Ishikawa (cell line): ENCODE measurements at regions not wholly inside any gene's neighbourhood (a gene's known extent, or its start where the extent isn't known, plus 50 kb on each side); places are given as distances from the start of the nearest gene placed in this dataset.

Experiments
- CEBPB ChIP-seq: IDR thresholded peaks from 2 replicates; pipeline ENCODE4 v1.6.1; 2012
- CREB1 ChIP-seq: IDR thresholded peaks from 2 replicates; pipeline ENCODE4 v1.6.1; 2012; ENCODE audit warnings: low read depth
- EGR1 ChIP-seq: IDR thresholded peaks from 2 replicates; pipeline ENCODE4 v1.6.1; 2012
- EP300 ChIP-seq: IDR thresholded peaks from 2 replicates; pipeline ENCODE4 v1.6.1; 2012; ENCODE audit warnings: borderline replicate concordance
- FOXM1 ChIP-seq: IDR thresholded peaks from 2 replicates; pipeline ENCODE4 v1.6.1; 2012; ENCODE audit warnings: low read depth, borderline replicate concordance
- MAX ChIP-seq: IDR thresholded peaks from 2 replicates; pipeline ENCODE4 v1.6.1; 2012
- NFIC ChIP-seq: IDR thresholded peaks from 2 replicates; pipeline ENCODE4 v1.6.1; 2012
- RAD21 ChIP-seq: IDR thresholded peaks from 2 replicates; pipeline ENCODE4 v1.6.1; 2012; ENCODE audit warnings: low read depth
- TAF1 ChIP-seq: IDR thresholded peaks from 2 replicates; pipeline ENCODE4 v1.6.1; 2012; ENCODE audit warnings: low read depth, mild to moderate bottlenecking
- TCF12 ChIP-seq: IDR thresholded peaks from 2 replicates; pipeline ENCODE4 v1.6.1; 2012; ENCODE audit warnings: low read depth
- TEAD4 ChIP-seq: IDR thresholded peaks from 2 replicates; pipeline ENCODE4 v1.6.1; 2012
- YY1 ChIP-seq: IDR thresholded peaks from 2 replicates; pipeline ENCODE4 v1.6.1; 2012; ENCODE audit warnings: low read depth
- ZBTB7A ChIP-seq: IDR thresholded peaks from 2 replicates; pipeline ENCODE4 v1.6.1; 2012; ENCODE audit warnings: low read depth
- TF ChIP-seq, protein P1 (sequence below): IDR thresholded peaks from 2 replicates; pipeline ENCODE4 v1.6.1; 2012
- TF ChIP-seq, protein P2 (sequence below): IDR thresholded peaks from 2 replicates; pipeline ENCODE4 v1.6.1; 2012; ENCODE audit warnings: low read depth, mild to moderate bottlenecking

DNA sequence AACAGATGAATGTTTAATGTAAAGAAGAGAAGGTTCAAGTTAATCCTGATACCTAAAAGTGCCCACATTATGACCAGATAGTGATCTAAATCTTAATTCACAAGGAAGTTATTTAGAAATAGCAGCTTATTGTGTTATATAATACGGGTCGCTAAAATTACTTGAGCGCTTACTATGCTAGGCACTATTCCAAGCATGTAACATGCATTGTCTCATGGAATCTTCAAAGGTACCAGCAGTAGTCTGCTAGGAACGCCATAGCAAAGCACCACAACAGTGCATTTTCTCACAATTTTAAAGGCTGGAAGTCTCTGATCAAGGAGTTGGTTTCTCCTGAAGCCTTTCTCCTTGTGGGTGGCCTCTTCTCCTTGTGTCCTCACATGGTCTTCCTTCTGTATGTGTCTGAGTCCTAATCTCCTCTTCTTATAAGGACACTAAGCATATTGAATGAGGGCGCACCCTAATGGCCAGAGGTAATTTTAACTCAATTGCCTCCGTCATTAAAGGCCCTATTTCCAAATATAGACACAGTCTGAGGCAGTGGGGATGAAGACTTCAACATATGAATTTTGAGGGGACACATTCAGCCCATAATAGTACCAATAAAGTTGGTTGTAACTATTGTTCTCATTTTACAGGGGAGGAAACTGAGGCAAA lies 118.4 kb downstream of the LRRC30 start:
- no peak for TF ChIP-seq TAF1
- TF ChIP-seq MAX = no peak
- no peak for TF ChIP-seq CEBPB
- TF ChIP-seq, protein P1, sequence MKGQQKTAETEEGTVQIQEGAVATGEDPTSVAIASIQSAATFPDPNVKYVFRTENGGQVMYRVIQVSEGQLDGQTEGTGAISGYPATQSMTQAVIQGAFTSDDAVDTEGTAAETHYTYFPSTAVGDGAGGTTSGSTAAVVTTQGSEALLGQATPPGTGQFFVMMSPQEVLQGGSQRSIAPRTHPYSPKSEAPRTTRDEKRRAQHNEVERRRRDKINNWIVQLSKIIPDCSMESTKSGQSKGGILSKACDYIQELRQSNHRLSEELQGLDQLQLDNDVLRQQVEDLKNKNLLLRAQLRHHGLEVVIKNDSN = no peak
- no peak for TF ChIP-seq NFIC
- TF ChIP-seq TEAD4 = no peak
- TF ChIP-seq EGR1 = no peak
- no peak for TF ChIP-seq ZBTB7A
- TF ChIP-seq CREB1 = no peak
- no peak for TF ChIP-seq EP300

DNA sequence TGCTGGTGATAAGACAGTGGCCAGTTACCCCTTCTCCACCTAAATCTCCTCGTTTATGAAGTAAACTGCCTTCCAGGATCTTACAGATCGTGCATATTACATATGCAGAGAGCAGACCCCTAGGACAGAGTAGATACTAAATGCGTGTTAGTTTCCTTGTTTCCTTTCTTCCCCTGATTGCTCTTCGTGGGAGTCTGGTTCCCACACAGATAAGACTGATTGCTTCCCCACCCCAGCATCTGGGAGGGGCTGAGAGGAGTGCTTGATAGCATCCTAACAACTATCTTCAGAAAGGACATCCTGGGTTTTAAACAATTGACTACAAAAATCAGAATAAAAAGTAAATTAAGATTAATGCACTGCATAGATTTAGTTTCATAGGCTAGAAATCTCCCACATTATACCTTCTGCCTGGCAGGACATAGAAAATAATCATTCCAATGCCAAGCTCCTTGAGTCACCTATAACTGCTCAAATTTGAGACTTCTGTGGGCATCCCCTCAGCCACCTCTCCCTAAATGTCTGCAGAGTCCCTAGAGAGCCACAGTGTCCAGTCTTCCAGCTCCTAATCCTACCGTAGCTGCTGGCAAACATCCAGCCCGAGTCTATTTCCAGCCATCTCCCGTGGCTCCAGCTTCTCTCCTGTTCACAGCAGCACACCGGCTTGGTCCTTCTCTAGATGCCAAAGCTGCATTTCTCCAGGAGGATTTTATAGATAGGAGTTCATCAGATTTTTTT lies 128.3 kb downstream of the LRRC30 start:
- TF ChIP-seq EGR1 = no peak
- no peak for TF ChIP-seq TCF12
- TF ChIP-seq RAD21 = no peak
- TF ChIP-seq, protein P1 = no peak
- no peak for TF ChIP-seq TEAD4
- TF ChIP-seq, protein P2, sequence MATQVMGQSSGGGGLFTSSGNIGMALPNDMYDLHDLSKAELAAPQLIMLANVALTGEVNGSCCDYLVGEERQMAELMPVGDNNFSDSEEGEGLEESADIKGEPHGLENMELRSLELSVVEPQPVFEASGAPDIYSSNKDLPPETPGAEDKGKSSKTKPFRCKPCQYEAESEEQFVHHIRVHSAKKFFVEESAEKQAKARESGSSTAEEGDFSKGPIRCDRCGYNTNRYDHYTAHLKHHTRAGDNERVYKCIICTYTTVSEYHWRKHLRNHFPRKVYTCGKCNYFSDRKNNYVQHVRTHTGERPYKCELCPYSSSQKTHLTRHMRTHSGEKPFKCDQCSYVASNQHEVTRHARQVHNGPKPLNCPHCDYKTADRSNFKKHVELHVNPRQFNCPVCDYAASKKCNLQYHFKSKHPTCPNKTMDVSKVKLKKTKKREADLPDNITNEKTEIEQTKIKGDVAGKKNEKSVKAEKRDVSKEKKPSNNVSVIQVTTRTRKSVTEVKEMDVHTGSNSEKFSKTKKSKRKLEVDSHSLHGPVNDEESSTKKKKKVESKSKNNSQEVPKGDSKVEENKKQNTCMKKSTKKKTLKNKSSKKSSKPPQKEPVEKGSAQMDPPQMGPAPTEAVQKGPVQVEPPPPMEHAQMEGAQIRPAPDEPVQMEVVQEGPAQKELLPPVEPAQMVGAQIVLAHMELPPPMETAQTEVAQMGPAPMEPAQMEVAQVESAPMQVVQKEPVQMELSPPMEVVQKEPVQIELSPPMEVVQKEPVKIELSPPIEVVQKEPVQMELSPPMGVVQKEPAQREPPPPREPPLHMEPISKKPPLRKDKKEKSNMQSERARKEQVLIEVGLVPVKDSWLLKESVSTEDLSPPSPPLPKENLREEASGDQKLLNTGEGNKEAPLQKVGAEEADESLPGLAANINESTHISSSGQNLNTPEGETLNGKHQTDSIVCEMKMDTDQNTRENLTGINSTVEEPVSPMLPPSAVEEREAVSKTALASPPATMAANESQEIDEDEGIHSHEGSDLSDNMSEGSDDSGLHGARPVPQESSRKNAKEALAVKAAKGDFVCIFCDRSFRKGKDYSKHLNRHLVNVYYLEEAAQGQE = no peak
- TF ChIP-seq ZBTB7A = no peak
- TF ChIP-seq NFIC = no peak
- no peak for TF ChIP-seq EP300
- no peak for TF ChIP-seq CREB1
- TF ChIP-seq MAX = no peak

- TF ChIP-seq MAX (no peak), CEBPB (no peak), ZBTB7A (no peak), FOXM1 (no peak), EP300 (no peak), TCF12 (no peak), TEAD4 (no peak), YY1 (no peak), RAD21 (no peak), TAF1 (no peak), EGR1 (no peak)
- TF ChIP-seq, protein P1 = no peak
- TF ChIP-seq, protein P2 = no peak
Observed at GRCh38 chr18:7360606-7361170, 129.8 kb downstream of the LRRC30 start.

GRCh38 chr18:7363338-7363737 lies 132.4 kb downstream of the LRRC30 start:
- TF ChIP-seq, protein P2 = no peak
- TF ChIP-seq RAD21 = no peak
- TF ChIP-seq CREB1 = no peak
- TF ChIP-seq ZBTB7A = no peak
